Right renal pelvis (tissue), 4 donors: ENCODE measurements at regions not wholly inside any gene's neighbourhood (a gene's known extent, or its start where the extent isn't known, plus 50 kb on each side); places are given as distances from the start of the nearest gene placed in this dataset.
"Not testable (repeated sequence)": the region's sequence is repeated elsewhere in the genome, so short reads cannot be mapped to it uniquely, and the experiment has no call there.

Source experiments
- DNase-seq, 4 donors: peaks; one replicate each; pipeline ENCODE4 v3.0.0-alpha.2; 2013; ENCODE audit warnings: low read depth in 4 of 4, low spot score in 3 of 4, missing footprints in 1 of 4

DNA sequence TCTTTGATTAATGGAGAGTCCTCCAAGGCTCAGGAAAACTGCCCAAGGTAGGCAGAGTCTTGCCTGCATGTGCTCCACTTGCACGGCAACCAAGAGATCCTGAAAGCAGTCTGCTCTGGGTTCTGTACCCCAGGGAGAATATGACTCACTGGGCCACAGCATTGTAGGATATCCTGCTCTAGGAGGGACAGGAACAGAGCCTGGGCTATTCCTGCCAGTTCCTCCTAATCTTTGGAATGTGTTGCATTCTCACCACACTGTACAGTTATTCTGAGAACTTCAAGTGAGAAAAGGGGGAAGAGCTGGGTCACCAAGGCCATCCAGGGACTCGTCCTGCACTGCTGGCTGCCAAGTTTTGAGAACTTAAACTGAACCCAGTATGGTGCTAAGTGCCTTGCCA lies 278.5 kb downstream of the MATN1 start:
- DNase-seq: no peak

- no peak for DNase-seq
Observed at GRCh38 chr1:30444401-30444800, 279.0 kb downstream of the MATN1 start.

DNA sequence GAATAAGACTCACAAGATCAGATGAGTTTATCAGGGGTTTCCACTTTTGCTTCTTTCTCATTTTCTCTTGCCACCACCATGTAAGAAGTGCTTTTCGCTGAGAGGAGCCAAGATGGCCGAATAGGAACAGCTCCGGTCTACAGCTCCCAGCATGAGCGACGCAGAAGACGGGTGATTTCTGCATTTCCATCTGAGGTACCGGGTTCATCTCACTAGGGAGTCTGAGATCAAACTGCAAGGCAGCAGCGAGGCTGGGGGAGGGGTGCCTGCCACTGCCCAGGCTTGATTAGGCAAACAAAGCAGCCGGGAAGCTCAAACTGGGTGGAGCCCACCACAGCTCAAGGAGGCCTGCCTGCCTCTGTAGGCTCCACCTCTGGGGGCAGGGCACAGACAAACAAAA lies 285.1 kb downstream of the MATN1 start:
- DNase-seq: not testable (repeated sequence)

DNA sequence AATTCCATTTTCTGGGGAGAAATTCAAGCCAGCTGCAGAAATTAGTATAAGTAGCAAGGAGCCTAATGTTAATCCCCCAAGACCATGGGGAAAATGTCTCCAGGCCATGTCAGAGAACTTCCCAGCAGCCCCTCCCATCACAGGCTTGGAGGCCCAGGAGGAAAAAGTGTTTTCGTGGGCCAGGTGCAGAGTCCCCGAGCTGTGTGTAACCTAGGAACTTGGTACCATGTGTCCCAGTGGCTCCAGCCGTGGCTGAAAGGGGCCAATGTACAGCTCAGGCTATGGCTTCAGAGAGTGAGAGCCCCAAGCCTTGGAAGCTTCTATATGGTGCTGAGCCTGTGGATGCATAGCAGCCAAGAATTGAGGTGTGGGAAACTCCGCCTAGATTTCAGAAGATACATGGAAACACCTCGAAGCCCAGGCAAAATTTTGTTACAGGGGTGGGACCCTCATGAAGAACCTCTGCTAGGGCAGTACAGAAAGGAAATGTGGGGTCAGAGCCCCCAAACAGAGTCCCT lies 286.3 kb downstream of the MATN1 start:
- DNase-seq: no peak

DNA sequence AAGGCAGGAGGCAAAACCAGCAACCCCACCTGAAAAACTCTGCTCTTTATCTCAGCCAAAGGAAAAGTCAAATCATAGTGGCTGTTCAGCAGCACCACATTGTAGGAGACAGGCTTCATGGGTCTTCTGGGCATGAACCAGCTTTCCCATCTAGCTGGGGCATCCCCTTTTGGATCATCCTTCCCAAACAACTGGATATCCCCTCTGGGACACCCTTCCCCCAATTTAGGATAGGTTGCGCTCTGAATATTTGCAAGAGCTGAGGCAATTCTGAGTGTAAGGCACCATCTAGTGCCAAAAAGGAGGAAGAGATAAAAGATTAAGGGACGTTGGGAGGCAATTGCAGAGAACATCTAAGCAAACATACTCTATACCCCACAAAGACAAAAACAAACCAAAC lies 295.8 kb downstream of the MATN1 start:
- no peak for DNase-seq

DNA sequence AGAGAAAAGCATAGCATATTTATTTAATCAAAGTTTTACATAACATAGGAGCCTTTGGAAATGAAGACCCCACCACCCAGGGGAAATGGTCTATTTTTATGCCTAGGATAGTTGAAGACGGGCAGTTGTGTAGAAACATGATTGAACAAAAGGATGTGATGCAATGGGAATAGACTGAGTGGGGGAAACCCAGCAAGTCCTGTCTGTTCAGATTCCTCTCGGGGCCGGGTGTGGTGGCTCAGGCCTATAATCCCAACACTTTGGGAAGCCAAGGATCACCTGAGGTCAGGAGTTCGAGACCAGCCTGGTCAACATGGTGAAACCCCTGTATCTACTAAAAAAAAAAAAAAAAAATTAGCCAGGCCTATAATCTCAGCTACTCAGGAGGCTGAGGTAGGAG lies 298.3 kb downstream of the MATN1 start:
- no peak for DNase-seq

- no peak for DNase-seq
Observed at GRCh38 chr1:30423570-30423969, 299.8 kb downstream of the MATN1 start.

- no peak for DNase-seq
Observed at GRCh38 chr1:30422251-30422650, 301.1 kb downstream of the MATN1 start.

DNA sequence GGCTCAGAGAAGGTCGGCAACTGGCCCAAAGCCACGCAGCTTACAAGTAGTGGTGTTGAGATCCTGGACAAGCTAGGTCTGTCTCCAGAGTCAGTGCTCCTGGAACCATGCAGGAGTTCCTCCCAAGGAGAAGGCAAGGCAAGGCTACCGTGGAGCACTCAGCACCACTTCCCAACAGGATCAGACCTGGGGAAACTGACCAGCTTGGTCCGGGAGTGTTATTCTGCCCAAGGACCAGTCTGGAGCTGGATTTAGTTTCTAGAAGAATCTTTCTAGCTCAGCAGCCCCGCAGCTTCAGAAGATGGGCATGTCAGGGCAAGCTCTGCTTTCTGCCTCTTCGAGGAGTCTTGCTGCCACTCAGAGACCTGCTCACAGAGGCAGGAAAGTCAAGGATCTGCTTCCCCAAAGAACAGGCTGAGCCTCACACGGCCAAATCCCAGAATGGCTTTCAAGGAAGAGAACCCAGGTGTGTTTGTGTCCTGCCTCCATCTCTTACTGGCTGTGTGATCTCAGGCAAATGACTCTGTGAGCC lies 302.8 kb downstream of the MATN1 start:
- no peak for DNase-seq

- no peak for DNase-seq
Observed at GRCh38 chr1:30419831-30420230, 303.6 kb downstream of the MATN1 start.

- DNase-seq: no peak
Observed at GRCh38 chr1:30418939-30419720, 304.3 kb downstream of the MATN1 start.

GRCh38 chr1:30418061-30418938 lies 305.1 kb downstream of the MATN1 start:
- DNase-seq: no peak

DNA sequence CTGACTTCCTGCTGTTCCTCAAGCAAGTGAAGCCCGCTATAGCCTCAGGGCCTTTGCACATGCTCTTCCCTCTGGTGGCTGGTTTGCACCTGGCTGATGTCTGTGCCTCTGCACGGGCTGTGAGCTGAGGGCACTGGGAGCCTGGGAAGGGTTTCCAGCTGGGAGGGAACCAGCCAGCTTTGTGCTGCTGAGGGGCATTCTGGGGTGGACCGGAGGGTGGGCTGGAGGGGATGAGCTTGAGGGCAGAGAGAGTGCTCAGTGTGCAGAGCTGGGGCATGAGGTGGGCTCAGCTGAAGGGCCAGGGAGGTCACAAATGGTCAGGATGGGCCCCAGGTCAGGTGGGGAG lies 305.7 kb downstream of the MATN1 start:
- DNase-seq: no peak

DNA sequence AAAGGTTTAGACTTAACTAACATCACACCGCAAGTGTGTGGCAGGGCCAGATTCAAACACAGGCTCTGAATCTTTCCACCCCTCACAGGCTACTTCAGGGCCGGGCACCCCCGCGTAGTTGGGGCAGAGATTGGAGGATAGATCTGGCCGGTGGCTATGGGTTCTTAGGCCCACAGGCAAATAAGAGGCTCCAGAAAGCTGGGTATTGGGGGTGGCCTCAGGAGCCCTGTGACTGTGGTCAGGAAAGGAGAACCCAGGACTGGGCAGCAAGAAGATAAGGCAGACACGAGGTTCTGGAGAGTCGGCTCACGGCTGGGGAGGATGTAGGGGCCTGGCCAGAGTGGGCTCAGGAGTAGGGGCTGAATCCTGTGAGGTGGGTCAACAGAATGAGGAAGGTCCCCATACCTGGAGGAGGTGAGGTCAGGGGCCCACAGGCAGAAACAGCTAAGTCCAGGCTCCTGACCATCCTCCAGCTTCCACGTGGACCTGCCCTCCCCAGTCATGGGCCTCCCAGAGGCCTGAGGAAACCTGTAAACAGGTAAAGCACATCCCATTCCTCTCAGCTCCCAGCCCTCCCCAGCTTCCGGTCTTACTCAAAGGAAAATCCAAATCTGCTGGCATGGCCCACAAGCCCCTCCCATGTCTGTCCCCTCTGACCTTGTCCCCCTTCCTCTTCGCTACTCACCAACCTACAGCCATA lies 306.2 kb downstream of the MATN1 start:
- DNase-seq: no peak

GRCh38 chr1:30416221-30416820 lies 307.1 kb downstream of the MATN1 start:
- DNase-seq: no peak

DNA sequence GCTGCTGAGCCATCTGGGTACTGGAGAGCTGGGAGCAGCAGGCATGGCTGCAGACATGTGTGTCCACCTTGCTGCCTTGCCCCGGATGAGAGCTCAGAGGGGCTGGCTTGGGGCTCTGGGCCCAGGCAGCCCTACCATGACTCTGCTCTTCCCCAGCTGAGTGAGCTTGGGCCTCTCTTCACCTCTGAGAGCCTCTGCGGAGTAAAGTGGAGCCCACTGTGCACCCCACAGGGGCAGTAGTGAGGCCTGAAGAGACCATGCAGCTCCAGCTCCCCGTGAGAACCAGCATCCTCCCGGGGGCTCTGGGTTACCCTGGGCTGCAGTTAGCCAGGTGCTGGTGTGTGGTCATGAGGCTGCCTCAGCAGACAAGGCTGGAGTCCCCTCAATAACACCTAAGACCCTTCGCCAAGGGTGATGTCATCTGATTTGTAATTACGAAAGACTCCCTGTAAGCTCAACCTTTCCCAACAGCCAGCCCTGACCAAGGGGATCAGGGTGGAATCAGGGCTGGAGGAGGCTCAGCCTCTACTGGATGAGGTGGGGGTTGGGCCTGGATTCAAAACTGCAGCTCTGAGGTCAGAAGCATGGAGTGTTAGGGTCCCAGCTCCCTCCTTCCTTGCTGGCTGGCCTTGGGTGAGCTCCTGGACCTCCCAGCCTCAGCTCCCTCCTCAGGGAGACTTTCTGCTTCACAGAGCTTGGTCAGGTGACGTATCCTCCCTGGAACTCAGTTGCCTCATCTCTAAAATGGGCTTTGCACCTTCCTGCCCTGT lies 308.0 kb downstream of the MATN1 start:
- DNase-seq: no peak

DNA sequence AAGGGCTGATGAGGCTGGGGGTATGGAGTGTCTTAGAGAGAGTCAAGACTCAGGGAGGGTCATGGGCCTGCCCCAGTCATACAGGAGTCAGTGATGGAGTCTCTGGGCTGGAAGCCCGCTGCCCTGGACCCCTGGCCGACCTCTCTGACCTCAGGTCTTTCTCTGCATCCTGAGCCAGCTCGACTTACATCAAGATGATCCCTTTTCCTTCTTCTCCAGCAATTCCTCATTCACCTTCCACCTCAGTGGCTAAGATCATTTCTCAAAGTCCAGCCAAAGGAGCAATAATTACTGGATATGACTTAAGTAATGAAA lies 308.6 kb downstream of the MATN1 start:
- no peak for DNase-seq

GRCh38 chr1:30414086-30414850 lies 309.1 kb downstream of the MATN1 start:
- no peak for DNase-seq

DNA sequence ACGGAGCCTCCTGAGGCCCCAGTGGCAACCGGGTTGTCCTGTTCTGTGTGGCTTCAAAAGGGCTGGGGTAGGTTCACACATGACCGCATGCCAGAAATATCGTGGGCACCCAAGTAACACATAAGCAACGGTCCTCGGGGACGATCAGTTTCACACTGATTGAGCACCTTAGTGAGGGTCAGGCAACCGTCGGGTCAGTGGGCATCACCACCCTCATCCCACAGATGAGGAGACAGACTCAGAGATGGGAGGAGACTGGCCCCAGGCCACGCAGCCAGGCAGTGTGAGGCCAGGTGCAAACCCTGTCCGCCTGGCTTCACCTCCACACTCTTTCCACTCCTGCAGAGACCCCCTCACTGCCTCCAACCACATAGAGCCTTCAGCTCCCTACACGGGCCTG lies 309.8 kb downstream of the MATN1 start:
- DNase-seq: no peak
